Mucosa of rectum (tissue), 2 donors: ENCODE measurements at regions not wholly inside any gene's neighbourhood (a gene's known extent, or its start where the extent isn't known, plus 50 kb on each side); places are given as distances from the start of the nearest gene placed in this dataset.

Experiments
- H3K27ac ChIP-seq, 2 donors: one replicate each; pipeline ENCODE4 v1.7.0; 2013; ENCODE audit warnings: inconsistent platforms in 2 of 2, low read depth in 2 of 2, low read length in 2 of 2
- H3K27me3 ChIP-seq, 2 donors: one replicate each; pipeline ENCODE4 v1.7.0; 2013; ENCODE audit warnings: low read length in 2 of 2; ENCODE audit not compliant: control insufficient read depth in 2 of 2, insufficient read depth in 2 of 2
- H3K36me3 ChIP-seq, 2 donors: one replicate each; pipeline ENCODE4 v1.7.0; 2013; ENCODE audit warnings: low read length in 2 of 2; ENCODE audit not compliant: control insufficient read depth in 2 of 2, insufficient read depth in 2 of 2
- H3K4me1 ChIP-seq, 2 donors: one replicate each; pipeline ENCODE4 v1.7.0; 2013; ENCODE audit warnings: low read length in 2 of 2, mild to moderate bottlenecking in 1 of 2; ENCODE audit not compliant: control insufficient read depth in 2 of 2, insufficient read depth in 2 of 2
- H3K4me3 ChIP-seq, 2 donors: one replicate each; pipeline ENCODE4 v1.7.0; 2013; ENCODE audit warnings: low read length in 2 of 2
- H3K9ac ChIP-seq, 2 donors: one replicate each; pipeline ENCODE4 v1.7.0; 2013; ENCODE audit warnings: low read length in 2 of 2, low read depth in 1 of 2, mild to moderate bottlenecking in 1 of 2
- H3K9me3 ChIP-seq, 2 donors: one replicate each; pipeline ENCODE4 v1.7.0; 2013; ENCODE audit warnings: low read length in 2 of 2; ENCODE audit not compliant: control insufficient read depth in 2 of 2
- donor health status: healthy.
- donor health status: Normal muscosa, but diverticular disease.

DNA sequence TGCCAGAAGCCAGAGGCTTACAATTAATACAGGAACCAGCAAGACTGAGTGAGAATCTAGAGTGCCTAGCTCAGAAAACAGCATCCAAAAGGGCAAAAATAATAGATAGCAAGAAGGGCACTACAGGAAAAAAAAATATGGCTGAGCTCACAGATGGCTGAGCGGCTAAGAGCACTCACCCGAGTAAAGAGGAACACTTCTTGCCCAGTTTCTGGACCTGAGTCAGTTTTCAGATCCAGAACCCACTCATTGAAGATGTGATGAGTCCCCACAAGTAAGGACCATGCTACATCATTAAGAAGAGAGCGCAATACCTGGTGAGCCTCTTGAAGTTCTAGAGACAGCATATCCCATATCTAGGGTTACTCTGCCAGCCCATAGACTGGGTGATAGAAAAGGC lies 65.5 kb upstream of the MAP3K1 start:
- no peak overlapping the region for H3K9ac ChIP-seq
- no peaks in the 10 kb centered on the region for H3K9me3 ChIP-seq
- no peaks in the 10 kb centered on the region for H3K27me3 ChIP-seq
- no peak overlapping the region for H3K4me3 ChIP-seq
- H3K27ac ChIP-seq, result no peak overlapping the region
- H3K4me1 ChIP-seq, result no peaks in the 10 kb centered on the region
- H3K36me3 ChIP-seq, result no peaks in the 10 kb centered on the region

DNA sequence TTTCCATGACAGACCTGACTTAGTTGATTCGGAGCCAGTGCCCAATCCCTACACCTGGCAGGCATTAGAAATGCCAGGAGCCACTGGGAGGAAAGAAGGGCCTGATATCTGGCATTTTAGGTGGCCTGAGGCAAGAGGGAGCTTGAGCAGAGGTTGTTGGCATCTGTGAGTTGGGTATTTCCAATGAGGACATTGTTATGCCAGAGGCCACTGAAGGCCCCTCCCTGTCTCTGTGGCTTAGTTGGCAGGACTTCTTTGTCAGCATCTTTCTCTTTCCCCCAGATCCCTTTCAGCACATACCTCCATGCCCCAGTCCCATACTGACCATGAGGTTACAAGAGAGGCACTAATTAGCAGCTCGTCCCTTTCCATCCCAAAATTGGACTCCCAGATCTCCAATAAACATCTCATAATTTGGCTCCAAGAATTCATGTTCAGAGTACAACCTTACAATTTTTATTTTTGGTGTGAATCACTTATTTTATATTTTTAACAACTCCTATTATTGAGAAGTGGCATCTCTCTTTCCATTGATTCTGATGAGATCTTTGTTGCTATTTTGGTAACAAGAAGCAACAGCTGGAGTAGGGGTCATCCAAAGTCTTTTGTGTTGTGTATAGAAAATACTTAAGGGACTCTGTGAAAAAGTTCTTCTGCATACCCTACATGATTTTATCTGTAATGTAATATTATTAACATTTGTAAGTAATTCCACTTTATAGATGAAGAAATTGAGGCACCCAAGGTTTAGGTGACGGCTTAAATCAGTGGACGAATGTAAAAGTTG lies 68.6 kb upstream of the MAP3K1 start:
- Histone ChIP-seq H3K36me3 (no peaks in the 10 kb centered on the region), H3K9ac (no peak overlapping the region), H3K27ac (no peak overlapping the region), H3K27me3 (no peaks in the 10 kb centered on the region), H3K9me3 (no peaks in the 10 kb centered on the region), H3K4me3 (no peak overlapping the region), H3K4me1 (no peaks in the 10 kb centered on the region)

DNA sequence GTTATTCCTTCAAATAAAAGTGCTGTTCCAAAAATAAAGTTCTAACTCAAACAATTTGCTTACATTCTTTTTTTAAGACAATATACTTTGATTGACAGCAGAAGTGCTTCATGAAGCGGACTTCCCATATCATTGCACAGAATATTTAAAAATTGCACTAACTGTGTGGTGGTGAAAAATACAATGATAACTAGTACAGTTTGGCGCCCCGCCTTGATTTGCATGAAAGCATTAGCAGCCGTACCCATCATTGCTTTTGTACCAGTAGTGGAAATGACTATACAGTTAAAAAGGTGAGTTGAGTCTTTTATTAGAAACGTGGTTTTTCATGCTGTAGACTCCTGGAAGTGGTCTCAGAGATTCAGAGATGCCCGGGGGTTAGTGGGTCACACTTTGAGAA lies 69.5 kb upstream of the MAP3K1 start:
- Histone ChIP-seq H3K27ac (no peak overlapping the region), H3K9me3 (no peaks in the 10 kb centered on the region), H3K27me3 (no peaks in the 10 kb centered on the region), H3K4me3 (no peak overlapping the region), H3K4me1 (no peaks in the 10 kb centered on the region), H3K9ac (no peak overlapping the region), H3K36me3 (no peaks in the 10 kb centered on the region)

DNA sequence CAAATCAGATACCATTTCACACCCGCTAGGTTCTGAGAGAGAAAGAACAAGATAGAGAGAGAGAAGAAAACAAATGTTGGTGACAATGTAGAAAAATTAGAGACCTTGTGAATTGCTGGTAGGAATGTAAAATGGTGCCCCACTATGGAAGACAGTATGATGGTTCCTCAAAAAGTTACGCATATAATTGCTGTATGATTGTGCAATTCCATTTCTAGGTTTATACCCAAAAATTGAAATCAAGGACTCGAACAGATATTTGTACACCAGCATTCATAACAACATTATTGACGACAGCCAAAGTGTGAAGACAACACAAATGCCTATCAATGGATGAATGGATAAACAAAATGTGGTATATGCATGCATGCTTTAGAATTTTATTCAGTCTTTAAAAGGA lies 74.5 kb upstream of the MAP3K1 start:
- H3K27ac ChIP-seq, result no peak overlapping the region
- H3K9me3 ChIP-seq, result no peaks in the 10 kb centered on the region
- H3K4me3 ChIP-seq, result no peak overlapping the region
- no peaks in the 10 kb centered on the region for H3K27me3 ChIP-seq
- no peaks in the 10 kb centered on the region for H3K36me3 ChIP-seq
- no peaks in the 10 kb centered on the region for H3K4me1 ChIP-seq
- H3K9ac ChIP-seq, result no peak overlapping the region

DNA sequence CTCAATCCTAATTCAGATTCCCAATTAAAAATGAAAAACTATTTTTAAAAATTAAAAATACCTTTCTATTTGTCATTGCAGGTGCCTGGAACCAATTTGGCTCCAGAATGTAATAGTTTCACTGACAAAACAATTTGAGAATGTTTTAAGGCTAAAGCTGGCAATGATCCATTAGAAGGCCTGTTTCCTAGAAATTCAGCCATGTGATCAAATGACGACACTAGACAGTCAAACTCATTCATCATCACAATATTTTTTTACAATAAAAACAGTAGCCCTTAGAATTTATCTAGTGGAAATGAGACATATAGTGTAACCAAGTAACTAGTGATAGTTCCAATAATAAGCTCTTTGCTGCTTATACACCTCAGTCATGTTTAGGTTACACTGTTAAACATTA lies 75.4 kb upstream of the MAP3K1 start:
- Histone ChIP-seq H3K9ac (no peak overlapping the region), H3K27me3 (no peaks in the 10 kb centered on the region)

DNA sequence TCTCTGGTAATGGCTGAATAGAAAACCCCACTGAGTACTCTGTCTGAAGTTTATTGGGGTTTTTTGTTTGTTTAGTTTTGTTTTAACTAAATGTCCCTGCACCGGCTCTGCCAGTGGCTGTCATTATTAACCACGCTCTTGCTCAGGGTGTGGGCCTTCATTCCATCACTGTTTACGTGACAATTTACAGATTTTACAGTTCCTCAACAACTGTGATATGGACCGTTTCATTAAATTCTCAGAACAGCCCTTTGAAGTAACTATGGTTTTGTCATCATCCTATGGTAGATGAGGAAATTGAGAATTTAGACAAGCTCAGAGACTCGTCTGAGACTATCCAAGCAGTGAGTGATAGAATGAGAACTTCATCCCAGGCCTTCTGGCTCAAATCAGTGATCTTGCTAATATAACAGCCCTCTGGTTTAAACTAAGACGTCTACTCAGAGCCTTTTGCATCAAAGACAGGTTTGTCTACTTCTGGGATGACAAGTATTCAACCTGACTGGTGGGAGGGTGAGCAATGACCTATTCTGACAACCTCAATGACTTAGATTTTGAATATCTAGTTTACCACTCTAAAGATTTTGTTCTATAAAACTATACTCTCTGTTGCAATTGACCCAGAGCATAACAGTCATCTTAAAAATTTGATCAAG lies 77.3 kb upstream of the MAP3K1 start:
- H3K4me3 ChIP-seq, result no peak overlapping the region
- H3K27me3 ChIP-seq, result no peaks in the 10 kb centered on the region
- no peaks in the 10 kb centered on the region for H3K36me3 ChIP-seq
- H3K27ac ChIP-seq, result no peak overlapping the region
- H3K9ac ChIP-seq, result no peak overlapping the region
- peaks cover 0 to 2% of the 10 kb centered on the region in 2 donors for H3K4me1 ChIP-seq
- H3K9me3 ChIP-seq, result no peaks in the 10 kb centered on the region

More for the DNA sequence above, 75.4 kb upstream of the MAP3K1 start:
- H3K36me3 ChIP-seq, result no peaks in the 10 kb centered on the region
- H3K9me3 ChIP-seq, result no peaks in the 10 kb centered on the region
- H3K4me1 ChIP-seq, result no peaks in the 10 kb centered on the region
- H3K27ac ChIP-seq, result no peak overlapping the region
- no peak overlapping the region for H3K4me3 ChIP-seq

DNA sequence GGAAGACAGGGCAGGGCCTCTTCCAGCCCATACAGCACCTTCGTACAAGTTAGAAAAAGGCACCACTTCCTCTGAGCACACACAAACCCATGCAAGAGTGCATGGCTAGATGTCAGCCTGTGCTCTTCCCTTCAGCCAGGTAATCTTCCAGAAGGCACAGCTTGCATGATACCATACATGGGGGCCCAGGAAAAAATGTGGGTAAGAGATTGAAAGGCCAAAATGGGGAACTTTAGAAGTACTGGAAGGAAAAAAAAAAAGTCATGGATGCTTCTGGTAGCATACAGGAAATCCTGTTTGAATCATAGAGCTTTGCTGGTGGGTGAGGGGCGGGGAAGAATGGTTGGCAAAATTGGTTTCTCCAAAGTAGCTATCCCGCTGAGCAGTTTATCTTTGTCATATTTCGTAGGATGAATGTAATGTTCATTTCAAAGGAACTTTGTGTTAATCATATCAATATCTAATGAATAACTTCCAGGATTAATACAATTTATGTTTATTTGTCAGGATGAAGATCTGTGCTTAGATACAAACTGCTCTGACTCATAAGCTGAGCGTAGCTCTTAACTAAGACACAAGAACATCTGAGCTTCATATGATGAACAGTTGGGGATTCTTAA lies 78.2 kb upstream of the MAP3K1 start:
- Histone ChIP-seq H3K36me3 (no peaks in the 10 kb centered on the region), H3K27me3 (no peaks in the 10 kb centered on the region), H3K4me1 (peaks cover 0 to 2% of the 10 kb centered on the region in 2 donors), H3K9me3 (no peaks in the 10 kb centered on the region), H3K27ac (peak overlapping the region in 1 of 2 donors; percentile 13), H3K4me3 (no peak overlapping the region), H3K9ac (no peak overlapping the region)

DNA sequence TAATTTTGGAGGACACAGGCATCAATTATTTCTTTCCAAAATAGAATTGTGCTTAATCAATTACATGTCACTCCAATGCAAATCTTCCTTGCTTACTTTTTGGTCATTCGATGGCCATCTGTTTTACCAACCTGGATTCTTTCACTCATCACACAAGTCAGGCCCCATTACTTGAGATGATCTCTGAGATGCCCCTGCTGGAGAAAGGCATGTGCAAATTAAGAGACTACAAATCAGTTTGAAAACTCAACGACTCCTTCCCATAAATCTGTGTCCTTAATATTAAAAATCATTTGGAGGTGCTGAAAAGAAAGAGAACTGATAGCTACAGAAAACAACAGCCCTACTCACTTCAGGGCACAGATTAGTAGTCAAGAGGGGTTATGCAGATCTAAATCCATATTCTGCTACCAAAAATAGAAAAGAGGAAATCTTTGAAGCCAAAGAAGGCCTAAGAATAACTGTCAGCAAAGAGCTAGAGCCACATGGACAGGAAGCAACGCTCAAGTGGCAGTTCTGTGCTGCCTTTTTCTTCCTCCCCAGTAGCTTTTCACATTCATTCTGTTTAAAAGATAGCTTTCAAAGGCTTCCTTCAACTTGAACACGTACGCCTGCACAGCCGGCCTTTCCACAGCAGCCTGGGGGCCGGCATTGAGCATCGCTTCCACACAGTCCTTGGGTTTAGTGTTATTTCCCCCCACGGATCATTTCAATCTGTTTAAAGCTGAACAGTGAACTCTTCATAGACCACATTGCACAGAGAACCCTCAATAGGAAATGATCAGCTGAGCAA lies 79.3 kb upstream of the MAP3K1 start:
- H3K9me3 ChIP-seq, result no peaks in the 10 kb centered on the region
- no peaks in the 10 kb centered on the region for H3K27me3 ChIP-seq
- no peak overlapping the region for H3K4me3 ChIP-seq
- H3K27ac ChIP-seq, result peak overlapping the region in 1 of 2 donors; percentile 50
- no peak overlapping the region for H3K9ac ChIP-seq
- H3K4me1 ChIP-seq, result peaks cover 0 to 2% of the 10 kb centered on the region in 2 donors
- no peaks in the 10 kb centered on the region for H3K36me3 ChIP-seq

DNA sequence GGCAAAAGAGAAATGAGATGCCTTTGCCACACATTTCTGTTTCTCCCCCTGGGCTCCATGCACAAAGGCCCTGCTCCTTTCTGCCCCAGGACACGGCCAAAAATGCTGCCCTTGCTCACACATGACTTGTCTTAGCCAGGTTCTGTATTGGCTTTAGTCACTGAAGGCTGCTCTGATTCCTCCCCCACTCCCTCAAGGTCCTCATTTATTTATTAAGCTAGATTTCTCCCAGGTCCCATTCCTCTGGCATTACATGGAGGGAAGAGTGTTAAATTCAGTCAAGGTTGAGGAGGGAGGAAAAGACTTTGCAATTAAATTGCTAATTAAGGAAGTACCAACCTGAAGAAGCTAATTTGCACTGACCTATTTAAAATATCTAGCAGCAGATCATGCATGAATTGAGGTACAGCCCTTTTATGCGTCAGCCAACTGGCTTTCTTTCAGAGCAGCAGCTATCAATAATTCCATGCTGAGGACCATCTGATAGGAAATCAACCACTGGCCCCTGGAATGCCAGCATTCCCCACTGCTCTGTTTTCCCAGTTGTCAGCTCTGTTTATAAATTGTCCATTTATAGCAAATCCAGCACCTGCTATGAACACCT lies 81.2 kb upstream of the MAP3K1 start:
- Histone ChIP-seq H3K9ac (no peak overlapping the region), H3K9me3 (no peaks in the 10 kb centered on the region), H3K4me3 (no peak overlapping the region), H3K4me1 (peaks cover 0 to 2% of the 10 kb centered on the region in 2 donors), H3K27me3 (no peaks in the 10 kb centered on the region), H3K36me3 (no peaks in the 10 kb centered on the region), H3K27ac (no peak overlapping the region)
